ENCODE measurements at regions not wholly inside any gene's neighbourhood (a gene's known extent, or its start where the extent isn't known, plus 50 kb on each side); places are given as distances from the start of the nearest gene placed in this dataset.

DNA sequence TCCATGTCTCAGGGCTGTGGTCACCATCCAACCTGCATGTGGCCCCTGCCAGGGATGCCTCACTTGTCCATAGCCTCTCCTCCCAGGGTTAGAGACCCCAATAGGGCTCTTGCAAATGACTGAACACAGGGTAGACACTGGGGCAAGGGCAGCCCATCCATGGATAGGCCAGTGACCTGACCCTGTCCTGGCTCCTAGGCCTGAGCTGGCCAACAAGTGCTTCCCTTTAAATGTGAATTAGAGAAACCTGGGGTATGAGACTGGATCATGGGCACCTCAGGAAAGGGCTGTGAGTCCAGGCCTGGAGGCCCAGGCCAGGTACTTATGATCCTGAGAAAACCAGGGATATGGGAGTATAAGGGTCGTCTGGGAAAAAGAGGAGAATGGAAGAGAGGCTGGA lies 64.5 kb downstream of the COPS8 start:
- peaks cover 10% of the 10 kb centered on the region for H3K9me3 Mint-ChIP-seq
- no peak overlapping the region for H3K4me3 Mint-ChIP-seq
- POLR2A ChIA-PET, result no interaction called here
- no peaks in the 10 kb centered on the region for H3K36me3 Mint-ChIP-seq (ENCODE audit: low read depth)
- CTCF ChIA-PET, result no interaction called here
- no peaks in the 10 kb centered on the region for H3K27me3 Mint-ChIP-seq
- H3K27ac Mint-ChIP-seq, result no peak overlapping the region
- no peak for DNase-seq
- H3K4me1 Mint-ChIP-seq, result peaks cover 6% of the 10 kb centered on the region

DNA sequence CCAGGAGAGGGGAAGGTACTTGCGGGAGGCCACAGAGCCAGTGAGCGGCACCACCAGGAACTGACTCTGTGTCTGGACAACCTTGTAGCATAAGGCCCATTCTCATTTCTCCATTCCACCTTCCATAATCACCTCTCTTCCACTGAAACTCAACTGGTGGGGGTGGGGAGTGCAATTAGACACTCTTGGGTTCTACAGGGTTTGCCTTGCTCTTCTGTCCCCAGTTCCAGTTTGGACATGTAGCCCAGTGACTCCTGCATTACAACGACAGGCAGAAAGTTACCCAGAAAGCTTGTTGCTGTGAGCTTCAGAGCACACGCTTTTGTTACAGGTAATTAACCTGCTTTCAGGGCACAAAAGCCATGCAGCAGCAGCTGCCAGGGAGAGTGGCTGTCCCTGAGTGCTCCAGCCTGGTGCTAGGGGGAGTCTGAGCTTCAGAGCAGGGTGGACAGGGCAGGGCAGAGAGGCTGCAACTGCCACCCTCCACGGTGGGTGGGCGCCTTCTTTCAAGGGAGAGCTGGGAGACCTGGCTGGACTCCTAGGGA lies 65.2 kb downstream of the COPS8 start:
- CTCF ChIA-PET, result no interaction called here

DNA sequence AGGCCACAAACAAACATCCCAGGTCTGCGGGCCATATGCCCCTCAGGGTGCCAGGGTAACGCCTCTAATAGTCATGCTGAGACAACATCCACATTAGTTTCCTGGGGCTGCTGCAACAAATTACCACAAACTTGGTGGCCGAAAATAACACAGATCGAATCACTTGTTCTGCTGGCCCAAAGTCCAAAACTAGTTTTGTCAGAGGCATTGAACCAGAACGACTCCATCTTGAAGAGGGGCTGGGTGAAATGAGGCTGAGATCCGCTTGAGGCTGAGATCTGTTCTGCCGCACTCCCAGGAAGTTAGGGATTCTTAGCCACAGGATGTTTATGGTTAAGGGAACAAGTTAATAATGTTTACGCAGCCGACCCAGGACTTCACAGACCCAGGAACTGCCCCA lies 66.7 kb downstream of the COPS8 start:
- Mint-ChIP-seq H3K27ac (no peak overlapping the region), H3K9me3 (peaks cover 10% of the 10 kb centered on the region), H3K27me3 (peaks cover 1% of the 10 kb centered on the region), H3K36me3 (ENCODE audit: low read depth) (no peaks in the 10 kb centered on the region), H3K4me1 (peaks cover 20% of the 10 kb centered on the region), H3K4me3 (no peak overlapping the region)
- POLR2A ChIA-PET, result no interaction called here
- DNase-seq, result no peak
- CTCF ChIA-PET, result no interaction called here

More for the DNA sequence above, 65.2 kb downstream of the COPS8 start:
- POLR2A ChIA-PET, result no interaction called here
- no peaks in the 10 kb centered on the region for H3K36me3 Mint-ChIP-seq (ENCODE audit: low read depth)
- H3K27ac Mint-ChIP-seq, result no peak overlapping the region
- H3K27me3 Mint-ChIP-seq, result no peaks in the 10 kb centered on the region
- no peak overlapping the region for H3K4me3 Mint-ChIP-seq
- no peak for DNase-seq
- peaks cover 10% of the 10 kb centered on the region for H3K9me3 Mint-ChIP-seq
- H3K4me1 Mint-ChIP-seq, result peaks cover 10% of the 10 kb centered on the region

DNA sequence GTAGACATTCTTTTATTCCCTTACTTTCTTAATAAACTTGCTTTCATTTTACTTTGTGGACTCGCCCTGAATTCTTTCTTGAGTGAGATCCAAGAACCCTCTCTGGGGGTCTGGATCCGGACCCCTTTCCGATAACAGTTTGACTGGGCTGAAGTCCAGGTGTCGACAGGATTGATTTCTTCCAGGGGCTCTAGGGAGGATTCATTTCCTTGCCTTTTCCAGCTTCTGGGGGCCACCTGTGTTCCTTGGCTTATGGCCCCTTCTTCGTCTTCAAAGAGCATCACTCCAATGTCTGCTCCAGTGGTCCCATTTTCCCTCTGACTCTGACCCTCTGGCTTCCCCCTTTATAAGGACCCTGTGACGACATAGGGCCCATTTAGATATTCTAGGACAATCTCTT lies 67.5 kb downstream of the COPS8 start:
- H3K4me3 Mint-ChIP-seq, result no peak overlapping the region
- H3K9me3 Mint-ChIP-seq, result peaks cover 3% of the 10 kb centered on the region
- H3K27me3 Mint-ChIP-seq, result peaks cover 1% of the 10 kb centered on the region
- H3K36me3 Mint-ChIP-seq (ENCODE audit: low read depth), result no peaks in the 10 kb centered on the region
- POLR2A ChIA-PET, result no interaction called here
- no peak for DNase-seq
- no peak overlapping the region for H3K27ac Mint-ChIP-seq
- CTCF ChIA-PET, result interaction anchor here (2.0 to 2.1 kb wide), 2 partner anchors 11 to 323 kb away, joined by 5 to 15 read pairs; no protein-coding TSS in a partner anchor
- peaks cover 20% of the 10 kb centered on the region for H3K4me1 Mint-ChIP-seq

DNA sequence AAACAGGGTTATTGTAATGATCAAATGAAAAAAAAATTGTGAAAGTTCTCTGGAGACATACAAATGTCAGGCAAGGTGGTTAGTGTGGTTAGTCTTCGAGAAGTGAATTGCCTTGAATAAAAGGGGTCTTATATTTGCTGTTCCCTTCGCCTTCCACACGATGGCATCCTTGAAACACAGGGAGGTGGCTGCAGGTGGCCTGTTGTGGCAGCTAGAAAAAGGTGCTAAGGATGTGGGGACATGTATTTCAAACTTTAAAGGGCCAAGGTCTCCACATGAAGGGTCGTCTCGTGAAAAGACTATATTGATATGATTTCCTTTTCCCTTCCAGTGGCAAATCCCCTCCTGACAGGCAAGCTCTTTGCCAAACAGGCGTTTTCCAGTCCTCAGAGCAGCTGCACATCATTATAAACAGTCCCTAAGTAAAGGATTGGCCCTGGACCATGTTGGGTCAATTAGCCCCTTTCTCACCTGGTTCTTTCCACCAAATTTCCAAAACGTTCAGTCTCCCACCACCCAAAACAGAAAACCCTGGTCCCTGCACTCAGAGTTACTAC lies 68.5 kb downstream of the COPS8 start:
- peaks cover 1% of the 10 kb centered on the region for H3K27me3 Mint-ChIP-seq

DNA sequence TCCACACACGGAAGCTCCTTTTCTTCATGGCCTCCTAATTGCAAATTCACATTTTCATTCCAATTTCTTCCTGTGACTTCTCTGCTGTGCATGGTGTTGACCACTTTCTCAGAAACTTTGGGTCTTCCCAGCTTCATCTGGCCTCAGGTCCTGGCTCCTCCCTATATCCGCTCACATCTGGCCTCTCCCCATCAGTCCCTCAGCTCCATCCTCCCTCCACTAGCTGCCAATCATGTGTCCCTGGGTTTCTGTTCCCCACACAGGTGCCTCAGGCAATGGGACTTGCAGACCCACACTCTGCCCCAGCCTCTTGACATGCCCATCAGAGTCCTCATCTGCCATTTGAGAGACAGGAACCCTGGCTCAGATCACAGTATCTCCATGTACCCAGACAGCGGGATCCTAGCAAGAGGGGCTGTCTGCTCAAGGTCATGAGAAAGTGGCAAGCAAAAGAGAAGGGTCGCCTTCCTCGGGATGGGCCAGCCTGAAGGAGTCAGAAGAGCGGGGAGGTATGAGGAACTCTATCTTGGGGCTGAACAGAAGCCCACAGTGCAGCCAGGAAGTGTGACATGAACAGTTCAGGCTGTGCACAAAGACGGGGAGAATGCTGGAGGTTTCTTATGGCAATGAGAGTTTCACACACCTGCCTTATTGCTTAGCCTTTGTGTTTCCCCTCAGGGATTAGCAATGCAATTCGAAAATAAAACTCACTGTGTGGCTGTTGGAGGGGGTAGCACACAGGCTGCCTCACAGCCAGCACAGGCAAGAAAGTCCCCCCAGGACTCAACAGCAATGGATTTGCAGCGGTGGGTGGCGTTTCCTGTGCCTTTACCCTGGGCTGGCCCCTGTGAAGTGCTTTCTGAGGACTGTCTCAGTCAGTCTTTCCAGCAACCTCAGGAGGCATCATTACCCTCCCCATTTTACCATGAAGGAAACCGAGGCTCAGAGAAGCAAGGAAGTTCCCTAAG lies 69.5 kb downstream of the COPS8 start:
- H3K27me3 Mint-ChIP-seq, result peaks cover 1% of the 10 kb centered on the region
- H3K27ac Mint-ChIP-seq, result no peak overlapping the region
- no peak for DNase-seq
- ChIA-PET CTCF (interaction anchor here (0.8 to 2.1 kb wide), 7 partner anchors 10 to 417 kb away, joined by 3 to 15 read pairs (median 4); no protein-coding TSS in a partner anchor), POLR2A (interaction anchor here (1.0 kb wide), 1 partner anchor 70 kb away, joined by 3 read pairs; no protein-coding TSS in a partner anchor)
- H3K4me1 Mint-ChIP-seq, result peaks cover 19% of the 10 kb centered on the region
- H3K36me3 Mint-ChIP-seq (ENCODE audit: low read depth), result no peaks in the 10 kb centered on the region
- no peak overlapping the region for H3K4me3 Mint-ChIP-seq
- H3K9me3 Mint-ChIP-seq, result no peaks in the 10 kb centered on the region

More for the DNA sequence above, 68.5 kb downstream of the COPS8 start:
- Mint-ChIP-seq H3K36me3 (ENCODE audit: low read depth) (no peaks in the 10 kb centered on the region), H3K9me3 (no peaks in the 10 kb centered on the region), H3K27ac (no peak overlapping the region), H3K4me3 (no peak overlapping the region), H3K4me1 (peaks cover 24% of the 10 kb centered on the region)
- CTCF ChIA-PET, result interaction anchor here (0.8 to 2.1 kb wide), 7 partner anchors 11 to 418 kb away, joined by 3 to 15 read pairs (median 4); no protein-coding TSS in a partner anchor
- DNase-seq, result peak; percentile 59
- POLR2A ChIA-PET, result interaction anchor here (1.0 kb wide), 1 partner anchor 69 kb away, joined by 3 read pairs; no protein-coding TSS in a partner anchor

DNA sequence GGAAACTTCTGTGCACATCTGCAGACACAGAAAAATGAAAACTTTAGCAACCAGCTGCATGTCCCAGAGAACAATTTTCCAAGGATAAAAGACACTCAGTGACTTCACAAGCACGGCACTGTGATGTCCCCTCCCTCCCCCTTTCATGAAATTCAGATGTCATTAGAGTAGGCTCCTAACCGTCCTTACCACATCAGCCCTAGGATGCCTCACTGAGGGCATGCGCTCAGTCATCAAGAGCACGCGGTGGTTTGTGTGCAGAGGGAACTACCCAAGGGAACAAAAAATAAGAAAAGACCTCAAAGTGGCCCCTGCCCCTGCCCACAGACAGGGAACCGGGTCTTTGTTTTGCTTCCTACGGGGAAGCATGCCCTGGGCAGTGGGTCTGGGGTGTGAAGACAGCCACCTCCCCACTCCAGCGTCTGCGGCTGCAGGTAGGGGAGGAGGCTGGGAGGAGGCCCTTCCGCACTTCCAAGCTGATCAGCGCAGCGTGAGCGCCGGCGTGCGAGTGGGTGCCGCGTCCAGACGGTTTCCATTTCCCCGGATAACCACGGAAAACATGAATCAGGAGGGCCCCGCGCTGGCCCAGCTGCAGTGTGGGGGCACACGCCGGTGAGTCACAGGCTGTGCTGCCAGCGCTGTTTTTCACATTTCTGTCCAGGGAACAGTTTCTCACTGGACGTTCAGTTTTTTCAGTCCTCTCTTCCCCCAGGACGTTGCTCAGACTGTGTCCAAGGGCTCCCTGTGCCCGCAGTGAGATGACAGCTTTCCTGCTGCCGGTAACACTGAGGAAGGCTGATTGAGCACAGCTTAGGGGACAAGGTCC lies 70.6 kb downstream of the COPS8 start:
- Mint-ChIP-seq H3K9me3 (no peaks in the 10 kb centered on the region), H3K27me3 (peaks cover 1% of the 10 kb centered on the region), H3K4me3 (no peak overlapping the region), H3K27ac (no peak overlapping the region), H3K36me3 (ENCODE audit: low read depth) (no peaks in the 10 kb centered on the region), H3K4me1 (peaks cover 19% of the 10 kb centered on the region)
- ChIA-PET CTCF (interaction anchor here (0.8 kb wide), 1 partner anchor 254 kb away, joined by 4 read pairs; no protein-coding TSS in a partner anchor), POLR2A (no interaction called here)
- peak; percentile 24 for DNase-seq

DNA sequence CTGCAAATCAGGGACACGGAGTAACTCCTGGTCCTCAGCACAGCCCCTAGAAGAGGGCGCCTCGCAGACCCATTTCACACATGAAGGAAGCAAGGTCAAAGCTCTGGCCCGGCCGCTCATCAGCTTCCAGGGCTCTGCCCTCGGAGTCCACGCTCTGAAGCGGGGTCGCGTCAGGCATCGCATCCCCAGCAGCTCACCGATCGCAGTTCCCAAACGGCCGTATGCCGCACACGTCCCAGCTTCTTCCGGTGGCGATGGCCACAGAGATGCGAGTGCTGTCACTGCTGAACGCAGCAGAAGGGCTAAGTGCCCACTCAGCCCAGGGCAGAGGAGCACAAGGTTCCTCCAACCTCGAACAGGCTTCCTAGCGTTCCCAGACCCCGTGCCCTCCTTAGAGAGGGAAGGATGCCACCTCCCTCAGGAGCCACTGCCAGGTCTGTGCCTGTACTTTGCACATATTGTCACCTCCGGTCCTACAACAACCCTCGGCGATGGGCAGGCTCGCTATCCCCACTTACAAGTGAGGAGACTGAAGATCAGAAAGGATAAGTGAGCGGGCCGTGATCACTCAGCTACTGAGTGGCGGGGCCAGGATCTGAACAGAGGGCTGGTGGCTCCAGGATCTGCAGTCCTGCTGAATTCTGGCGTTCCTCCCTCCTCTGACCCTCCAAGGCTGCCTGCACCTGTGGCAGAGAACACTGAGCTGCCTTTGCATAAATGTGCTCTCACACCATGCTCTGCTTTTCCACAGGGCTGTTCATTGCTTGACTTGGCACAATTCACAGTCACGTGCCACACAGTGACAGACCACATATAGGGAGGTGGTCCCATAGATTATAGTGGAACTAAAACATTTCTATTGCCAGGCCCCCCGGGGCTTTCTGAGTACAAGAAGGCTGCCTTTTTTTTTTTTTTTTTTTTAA lies 71.4 kb downstream of the COPS8 start:
- no peak overlapping the region for H3K4me3 Mint-ChIP-seq

DNA sequence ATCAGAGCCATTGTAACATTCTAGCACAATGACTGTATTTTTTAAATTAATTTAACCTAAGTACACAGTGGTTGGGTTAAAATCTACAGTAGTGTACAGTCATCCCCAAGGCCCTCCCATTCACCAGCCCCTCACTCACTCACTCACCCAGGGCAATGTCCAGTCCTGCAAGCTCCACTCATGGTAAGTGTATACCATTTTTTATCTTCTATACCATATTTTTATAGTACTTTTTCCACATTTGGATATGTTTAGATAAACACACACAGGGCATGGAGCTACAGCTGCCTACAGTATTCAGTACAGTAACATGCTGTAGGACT lies 72.1 kb downstream of the COPS8 start:
- no peaks in the 10 kb centered on the region for H3K36me3 Mint-ChIP-seq (ENCODE audit: low read depth)
- H3K4me3 Mint-ChIP-seq, result no peak overlapping the region
- no peak overlapping the region for H3K27ac Mint-ChIP-seq
- POLR2A ChIA-PET, result no interaction called here
- no peak for DNase-seq
- peaks cover 19% of the 10 kb centered on the region for H3K4me1 Mint-ChIP-seq
- CTCF ChIA-PET, result no interaction called here
- H3K27me3 Mint-ChIP-seq, result peaks cover 1% of the 10 kb centered on the region
- no peaks in the 10 kb centered on the region for H3K9me3 Mint-ChIP-seq

More for the DNA sequence above, 71.4 kb downstream of the COPS8 start:
- Mint-ChIP-seq H3K27me3 (peaks cover 1% of the 10 kb centered on the region), H3K27ac (no peak overlapping the region), H3K4me1 (peaks cover 19% of the 10 kb centered on the region), H3K36me3 (ENCODE audit: low read depth) (no peaks in the 10 kb centered on the region), H3K9me3 (no peaks in the 10 kb centered on the region)
- no peak for DNase-seq
- POLR2A ChIA-PET, result no interaction called here
- CTCF ChIA-PET, result interaction anchor here (0.8 kb wide), 1 partner anchor 253 kb away, joined by 4 read pairs; no protein-coding TSS in a partner anchor

DNA sequence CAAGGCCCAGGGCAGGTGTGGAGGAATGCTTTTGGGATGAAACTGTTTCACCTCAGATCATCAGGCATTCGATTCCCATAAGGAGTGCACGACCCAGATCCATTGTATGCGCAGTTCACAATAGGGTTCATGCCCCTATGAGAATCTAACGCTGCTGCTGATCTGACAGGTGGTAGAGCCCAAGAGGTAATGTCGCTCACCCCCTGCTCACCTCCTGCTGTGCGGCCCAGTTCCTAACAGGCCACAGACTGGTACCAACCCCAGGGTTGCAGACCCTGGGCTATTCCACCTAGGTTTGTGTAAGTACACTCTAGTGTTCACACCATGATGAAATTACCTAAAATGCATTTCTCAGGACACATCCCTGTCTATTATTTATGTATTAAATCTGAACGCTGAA lies 72.5 kb downstream of the COPS8 start:
- Mint-ChIP-seq H3K4me1 (peaks cover 19% of the 10 kb centered on the region), H3K36me3 (ENCODE audit: low read depth) (no peaks in the 10 kb centered on the region)
- CTCF ChIA-PET, result no interaction called here

DNA sequence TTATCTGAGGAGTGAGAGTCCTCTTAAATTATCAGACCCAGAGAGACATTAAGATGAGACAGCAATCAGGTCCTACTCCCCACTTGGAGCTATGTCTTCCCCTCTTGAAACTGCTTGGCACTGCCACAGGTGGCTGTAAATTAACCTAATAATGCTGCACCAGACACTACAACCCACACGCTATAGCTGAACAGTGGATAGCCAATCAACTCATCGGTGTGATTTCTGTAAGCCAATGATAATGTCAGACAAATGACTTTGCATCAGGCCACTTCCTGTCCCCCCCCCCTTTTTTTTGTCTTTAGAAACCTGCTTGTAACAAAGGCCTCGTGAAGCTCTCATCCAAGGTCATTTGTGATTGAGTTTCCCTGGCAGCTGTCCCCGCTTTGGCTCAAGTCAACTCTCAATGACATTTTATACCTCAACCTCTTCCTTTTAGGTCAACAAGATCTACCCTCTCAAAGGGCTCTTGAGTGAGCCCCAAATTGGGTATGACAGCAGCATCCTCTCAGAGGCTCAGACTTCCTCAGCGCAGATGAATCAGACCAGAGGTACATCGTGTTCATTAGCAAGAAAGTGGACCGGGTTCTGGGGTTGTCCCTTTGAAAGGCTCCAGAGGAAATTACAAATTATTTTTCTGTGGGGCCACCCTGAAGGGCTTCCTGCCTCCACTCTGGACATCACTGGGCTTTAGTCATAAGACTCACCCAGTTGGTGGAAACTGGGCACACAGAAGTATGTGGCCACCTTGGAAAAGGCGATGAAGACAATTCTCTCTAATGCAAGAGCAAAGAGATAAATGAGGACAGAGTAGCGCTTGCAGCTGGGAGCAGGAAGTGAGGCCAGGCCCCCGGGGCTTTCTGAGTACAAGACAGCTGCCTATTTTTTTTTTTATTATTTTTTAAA lies 73.6 kb downstream of the COPS8 start:
- Mint-ChIP-seq H3K9me3 (no peaks in the 10 kb centered on the region), H3K27ac (no peak overlapping the region), H3K36me3 (ENCODE audit: low read depth) (no peaks in the 10 kb centered on the region), H3K27me3 (peaks cover 5% of the 10 kb centered on the region), H3K4me3 (no peak overlapping the region), H3K4me1 (peaks cover 19% of the 10 kb centered on the region)
- DNase-seq, result no peak
- CTCF ChIA-PET, result no interaction called here
- POLR2A ChIA-PET, result no interaction called here

More for the DNA sequence above, 72.5 kb downstream of the COPS8 start:
- H3K27ac Mint-ChIP-seq, result no peak overlapping the region
- no peak overlapping the region for H3K4me3 Mint-ChIP-seq
- no peaks in the 10 kb centered on the region for H3K9me3 Mint-ChIP-seq
- peaks cover 1% of the 10 kb centered on the region for H3K27me3 Mint-ChIP-seq
- POLR2A ChIA-PET, result no interaction called here
- no peak for DNase-seq
